H1 (cell line): ENCODE measurements at regions not wholly inside any gene's neighbourhood (a gene's known extent, or its start where the extent isn't known, plus 50 kb on each side); places are given as distances from the start of the nearest gene placed in this dataset.

Experiments
- CTCF ChIA-PET: fragments of 300-600 bp; sonication (Branson Sonifier 250); formaldehyde crosslinking; loops from one replicate; lab custom pipeline; 2021; ENCODE audit not compliant: partially characterized antibody; lab: Charles Lee
- POLR2A ChIA-PET: fragments of 300-600 bp; sonication (Branson Sonifier 250); formaldehyde crosslinking; loops from one replicate; lab custom pipeline; 2021; ENCODE audit warnings: inconsistent platforms; ENCODE audit not compliant: partially characterized antibody; lab: Charles Lee
- DNase-seq, 2 experiments: peaks; one replicate each; pipeline versions ENCODE4 v3.0.0 to v3.0.0-alpha.2; 2010 to 2022; ENCODE audit warnings: low spot score in 2 of 2, low read depth in 1 of 2, mixed read lengths in 1 of 2
- FAIRE-seq: peaks from 2 replicates; lab custom pipeline; 2011; peaks lifted over from hg19 to GRCh38; lab: Jason Lieb, UNC
- H2AFZ ChIP-seq: 2 replicates; pipeline ENCODE4 v1.8.1; 2012; ENCODE audit warnings: low read length, inconsistent platforms
- H2AK5ac ChIP-seq: 2 replicates; pipeline ENCODE4 v1.6.1; 2013; ENCODE audit warnings: low read depth, low read length
- H2BK120ac ChIP-seq: replicated peaks from 2 replicates; pipeline ENCODE3; 2013; ENCODE audit warnings: low read depth, low read length, inconsistent platforms
- H2BK12ac ChIP-seq: 2 replicates; pipeline ENCODE4 v1.6.1; 2013; ENCODE audit warnings: low read depth, low read length
- H2BK15ac ChIP-seq: 2 replicates; pipeline ENCODE4 v1.6.1; 2013; ENCODE audit warnings: low read length
- H2BK20ac ChIP-seq: 2 replicates; pipeline ENCODE4 v1.6.1; 2013; ENCODE audit warnings: low read length
- H2BK5ac ChIP-seq: 2 replicates; pipeline ENCODE4 v1.6.1; 2013; ENCODE audit warnings: low read depth, low read length
- H3K14ac ChIP-seq: 2 replicates; pipeline ENCODE4 v1.6.1; 2013; ENCODE audit warnings: inconsistent platforms; ENCODE audit not compliant: insufficient read length
- H3K18ac ChIP-seq: 2 replicates; pipeline ENCODE4 v1.6.1; 2013; ENCODE audit warnings: low read length; ENCODE audit errors: extremely low read depth
- H3K23ac ChIP-seq: 2 replicates; pipeline ENCODE4 v1.6.1; 2013; ENCODE audit warnings: inconsistent platforms; ENCODE audit not compliant: insufficient read length
- H3K23me2 ChIP-seq: 2 replicates; pipeline ENCODE4 v1.6.1; 2013; ENCODE audit warnings: low read depth, low read length
- H3K27ac ChIP-seq: 2 replicates; pipeline ENCODE4 v1.6.1; 2011; ENCODE audit warnings: low read depth, low read length, inconsistent platforms
- H3K27me3 ChIP-seq, 4 experiments: replicated peaks in 1 of 4; 1 replicate in 1 of 4; 2 replicates in 3 of 4; pipeline versions ENCODE4 v1.6.1 to v1.8.1; 2011 to 2013; ENCODE audit warnings: low read length in 3 of 4, mild to moderate bottlenecking in 3 of 4, inconsistent platforms in 2 of 4, mixed read lengths in 2 of 4, moderate library complexity in 1 of 4; ENCODE audit not compliant: control insufficient read depth in 3 of 4, insufficient read depth in 3 of 4; ENCODE audit errors: extremely low read depth in 1 of 4
- H3K36me3 ChIP-seq, 4 experiments: 2 replicates each; pipeline versions ENCODE4 v1.6.1 to v1.8.1; 2011 to 2013; ENCODE audit warnings: mild to moderate bottlenecking in 4 of 4, low read length in 3 of 4, moderate library complexity in 2 of 4, control low read depth in 1 of 4, inconsistent platforms in 1 of 4; ENCODE audit not compliant: insufficient read depth in 4 of 4, control insufficient read depth in 2 of 4
- H3K4ac ChIP-seq: replicated peaks from 2 replicates; pipeline ENCODE3; 2013; ENCODE audit warnings: low read length, low read depth, mixed read lengths, inconsistent platforms; ENCODE audit not compliant: insufficient read length
- H3K4me1 ChIP-seq, 4 experiments: replicated peaks in 1 of 4; 1 replicate in 1 of 4; 2 replicates in 3 of 4; pipeline versions ENCODE4 v1.6.1 to v1.8.1; 2011 to 2013; ENCODE audit warnings: low read length in 3 of 4, inconsistent platforms in 2 of 4, mixed read lengths in 1 of 4; ENCODE audit not compliant: insufficient read depth in 4 of 4, control insufficient read depth in 3 of 4
- H3K4me2 ChIP-seq, 2 experiments: 2 replicates each; pipeline versions ENCODE4 v1.6.1 to v1.8.1; 2011 to 2013; ENCODE audit warnings: low read depth in 2 of 2, low read length in 2 of 2, control low read depth in 1 of 2, inconsistent platforms in 1 of 2, mild to moderate bottlenecking in 1 of 2; ENCODE audit not compliant: insufficient read depth in 1 of 2
- H3K4me3 ChIP-seq, 4 experiments: fragments of 200-600, 300-600 bp in 1 of 4; sonication (generic), shearing (Covaris generic), sonication (Bioruptor Twin) in 1 of 4; 2 replicates each; pipeline versions ENCODE4 v1.5.1 to v1.8.1; 2011 to 2016; ENCODE audit warnings: low read length in 4 of 4, low read depth in 3 of 4, control low read depth in 2 of 4, inconsistent platforms in 2 of 4, mild to moderate bottlenecking in 2 of 4, mixed read lengths in 1 of 4, moderate library complexity in 1 of 4; ENCODE audit not compliant: insufficient read depth in 2 of 4; ENCODE audit errors: extremely low read depth in 1 of 4
- H3K56ac ChIP-seq: replicated peaks from 2 replicates; pipeline ENCODE3; 2013; ENCODE audit warnings: low read depth, mild to moderate bottlenecking, mixed read lengths, low read length, inconsistent platforms; ENCODE audit not compliant: insufficient read length
- H3K79me1 ChIP-seq: 2 replicates; pipeline ENCODE4 v1.6.1; 2013; ENCODE audit warnings: low read depth, low read length, control low read depth
- H3K79me2 ChIP-seq, 2 experiments: 2 replicates each; pipeline versions ENCODE4 v1.6.1 to v1.8.1; 2012 to 2013; ENCODE audit warnings: low read length in 2 of 2, mild to moderate bottlenecking in 2 of 2, inconsistent platforms in 1 of 2; ENCODE audit not compliant: insufficient read depth in 2 of 2, control insufficient read depth in 1 of 2
- H3K9ac ChIP-seq, 4 experiments: replicated peaks in 1 of 4; 1 replicate in 1 of 4; 2 replicates in 3 of 4; pipeline versions ENCODE4 v1.6.1 to v1.8.1; 2011 to 2013; ENCODE audit warnings: low read depth in 3 of 4, low read length in 3 of 4, control low read depth in 2 of 4, mild to moderate bottlenecking in 2 of 4, moderate library complexity in 2 of 4, inconsistent platforms in 1 of 4; ENCODE audit errors: extremely low read depth in 1 of 4
- H3K9me3 ChIP-seq, 2 experiments: 2 replicates each; pipeline versions ENCODE4 v1.6.1 to v1.8.1; 2012 to 2013; ENCODE audit warnings: mild to moderate bottlenecking in 2 of 2, moderate library complexity in 2 of 2, control low read depth in 1 of 2, inconsistent platforms in 1 of 2, low read depth in 1 of 2, low read length in 1 of 2, mixed read lengths in 1 of 2; ENCODE audit not compliant: insufficient read depth in 2 of 2
- H4K20me1 ChIP-seq, 2 experiments: replicated peaks in 1 of 2; 2 replicates each; pipeline versions ENCODE3 to v1.8.1; 2011 to 2013; ENCODE audit warnings: inconsistent platforms in 2 of 2, low read length in 2 of 2, mild to moderate bottlenecking in 1 of 2; ENCODE audit not compliant: insufficient read depth in 2 of 2, control insufficient read depth in 1 of 2
- H4K5ac ChIP-seq: 2 replicates; pipeline ENCODE4 v1.6.1; 2013; ENCODE audit warnings: low read length, low read depth, mixed read lengths, inconsistent platforms; ENCODE audit not compliant: insufficient read length
- H4K8ac ChIP-seq: 2 replicates; pipeline ENCODE4 v1.8.0; 2013; ENCODE audit warnings: mild to moderate bottlenecking, moderate library complexity, low read length, inconsistent platforms; ENCODE audit not compliant: insufficient read depth; ENCODE audit errors: extremely low read depth
- H4K91ac ChIP-seq: replicated peaks from 2 replicates; pipeline ENCODE3; 2013; ENCODE audit warnings: low read length, mixed read lengths, inconsistent platforms; ENCODE audit not compliant: insufficient read length
- BACH1 ChIP-seq: IDR thresholded peaks from 2 replicates; pipeline ENCODE4 v1.6.1; 2012; ENCODE audit warnings: low read length, improper control_type of control experiment
- CHD1 ChIP-seq: IDR thresholded peaks from 2 replicates; pipeline ENCODE4 v1.6.1; 2012; ENCODE audit warnings: low read depth, low read length, improper control_type of control experiment
- EGR1 ChIP-seq: IDR thresholded peaks from 2 replicates; pipeline ENCODE4 v1.6.1; 2011; ENCODE audit warnings: low read depth, low read length, borderline replicate concordance
- EZH2 ChIP-seq: fragments of 200-600 bp; sonication (generic); IDR thresholded peaks from 2 replicates; pipeline ENCODE4 v1.7.1; 2012; ENCODE audit warnings: low read depth, mild to moderate bottlenecking, moderate library complexity, low read length, inconsistent platforms; ENCODE audit not compliant: severe bottlenecking
- HDAC2 ChIP-seq, 2 experiments: fragments of 300-600 bp in 1 of 2; sonication (generic) in 1 of 2; IDR thresholded peaks; 2 replicates each; pipeline ENCODE4 v1.6.1; 2011 to 2012; ENCODE audit warnings: low read depth in 2 of 2, low read length in 2 of 2, mild to moderate bottlenecking in 2 of 2, moderate library complexity in 2 of 2, borderline replicate concordance in 1 of 2, inconsistent platforms in 1 of 2
- SAP30 ChIP-seq: fragments of 300-600 bp; sonication (generic); IDR thresholded peaks from 2 replicates; pipeline ENCODE4 v1.7.1; 2012; ENCODE audit warnings: low read length, moderate library complexity, mild to moderate bottlenecking, inconsistent platforms; ENCODE audit not compliant: insufficient read depth, insufficient replicate concordance
- TAF1 ChIP-seq: IDR thresholded peaks from 2 replicates; pipeline ENCODE4 v1.6.1; 2011; ENCODE audit warnings: mild to moderate bottlenecking, low read depth, low read length
- TAF7 ChIP-seq: optimal IDR thresholded peaks from 2 replicates; pipeline ENCODE3; 2011; ENCODE audit warnings: low read depth, mild to moderate bottlenecking, inconsistent platforms, low read length, moderate library complexity, borderline replicate concordance
- WGBS, 2 experiments: shearing (Covaris generic) in 1 of 2; methylation state at CpG; one replicate each; pipeline versions ENCODE4 v1.1.6 to v1.1.7; 2013 to 2015; ENCODE audit warnings: low lambda C conversion rate in 2 of 2, mixed read lengths in 2 of 2, inconsistent platforms in 1 of 2, low coverage in 1 of 2, missing lambda C conversion rate in 1 of 2; ENCODE audit not compliant: insufficient replicate concordance in 2 of 2, insufficient coverage in 1 of 2, insufficient read length in 1 of 2; ENCODE audit errors: extremely low coverage in 1 of 2, missing lambda C conversion rate in 1 of 2; 5-methylcytosine and 5-hydroxymethylcytosine counted together

- H3K4me1 ChIP-seq: no peaks in the 10 kb centered on the region
- H3K79me2 ChIP-seq: no peaks in the 10 kb centered on the region
- 89% methylated on average over 3 of the region's 3 CpGs; no CpG with 5 or more reads in 1 of the 2 experiments for whole genome bisulfite sequencing, 2 experiments
- DNase-seq: no peak
- no peak overlapping the region for H2AK5ac ChIP-seq
- no peak overlapping the region for H3K4me2 ChIP-seq
- H3K23ac ChIP-seq: no peak overlapping the region
- H4K8ac ChIP-seq: no peak overlapping the region
- H2AFZ ChIP-seq: no peak overlapping the region
- no peaks in the 10 kb centered on the region for H3K79me1 ChIP-seq
- no peaks in the 10 kb centered on the region for H3K23me2 ChIP-seq
- no peaks in the 10 kb centered on the region for H3K27me3 ChIP-seq
- H3K56ac ChIP-seq: no peak overlapping the region
- H2BK5ac ChIP-seq: no peak overlapping the region
- CTCF ChIA-PET: no interaction called here
- no peak overlapping the region for H3K27ac ChIP-seq
- H3K9ac ChIP-seq: no peak overlapping the region
- no peak for TF ChIP-seq EZH2
- no peak for TF ChIP-seq BACH1
- TF ChIP-seq TAF7: no peak
- no peak for TF ChIP-seq EGR1
- no peak for TF ChIP-seq SAP30
- no peak for TF ChIP-seq HDAC2 (IDR thresholded peaks at IDR 0.05; ENCODE audit: borderline replicate concordance in 1 of 2, low read depth in 2 of 2, low read length in 2 of 2)
- TF ChIP-seq CHD1: no peak
- no peak for TF ChIP-seq TAF1
- TF ChIP-seq, all 59 proteins: peak for 0
- H3K36me3 ChIP-seq: no peaks in the 10 kb centered on the region
- no peaks in the 10 kb centered on the region for H4K20me1 ChIP-seq
- H3K4me3 ChIP-seq: no peak overlapping the region
- H2BK120ac ChIP-seq: no peak overlapping the region
- H3K18ac ChIP-seq: no peak overlapping the region
- no peak for FAIRE-seq
- no peak overlapping the region for H2BK12ac ChIP-seq
- H4K91ac ChIP-seq: no peak overlapping the region
- no peak overlapping the region for H2BK20ac ChIP-seq
- no peak overlapping the region for H3K4ac ChIP-seq
- POLR2A ChIA-PET: no interaction called here
- no peaks in the 10 kb centered on the region for H3K9me3 ChIP-seq
- no peak overlapping the region for H3K14ac ChIP-seq
- H2BK15ac ChIP-seq: no peak overlapping the region
- no peak overlapping the region for H4K5ac ChIP-seq
Measured at GRCh38 chr4:19823781-19824180, 427.9 kb upstream of the SLIT2 start.
